HG03342 (cell line): ENCODE measurements at regions not wholly inside any gene's neighbourhood (a gene's known extent, or its start where the extent isn't known, plus 50 kb on each side); places are given as distances from the start of the nearest gene placed in this dataset.
"Not testable (repeated sequence)": the region's sequence is repeated elsewhere in the genome, so short reads cannot be mapped to it uniquely, and the experiment has no call there.

Experiments used
- ATAC-seq: cut with Tn5 transposase; IDR thresholded peaks from one replicate; pipeline ENCODE4 v1.9.1; 2021; ENCODE audit warnings: mild to moderate bottlenecking, moderate library complexity; ENCODE audit not compliant: unreplicated experiment

DNA sequence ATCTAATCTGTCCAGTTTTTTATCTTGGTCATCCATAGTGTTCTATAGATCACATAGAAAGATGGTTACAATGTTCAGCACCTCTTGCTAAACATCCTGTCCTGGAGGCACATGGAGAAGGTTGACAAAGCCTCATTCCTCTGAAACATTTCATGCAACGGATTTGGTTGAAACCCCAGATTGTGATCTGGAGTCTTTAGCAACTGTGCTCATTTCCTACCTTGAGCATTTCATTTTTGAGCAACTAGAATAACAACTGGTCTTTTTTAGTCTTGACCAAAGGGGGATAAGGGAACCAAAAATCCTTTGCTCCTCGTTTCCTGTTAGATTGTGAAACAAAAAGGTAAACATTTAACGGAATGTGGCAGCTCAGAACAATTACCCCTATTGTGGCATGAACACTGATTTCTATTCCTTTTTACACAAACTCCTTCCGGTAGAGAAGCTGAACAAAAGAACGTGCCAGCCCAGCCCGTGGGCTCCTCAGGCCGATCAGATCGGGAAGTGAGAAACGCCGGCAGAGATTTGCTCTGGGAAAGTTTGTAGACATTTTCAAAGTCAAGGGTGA is 94.7 kb upstream of the ERRFI1 start:
- ATAC-seq = no peak

GRCh38 chr1:8118736-8119135 is 92.6 kb upstream of the ERRFI1 start:
- not testable (repeated sequence) for ATAC-seq

DNA sequence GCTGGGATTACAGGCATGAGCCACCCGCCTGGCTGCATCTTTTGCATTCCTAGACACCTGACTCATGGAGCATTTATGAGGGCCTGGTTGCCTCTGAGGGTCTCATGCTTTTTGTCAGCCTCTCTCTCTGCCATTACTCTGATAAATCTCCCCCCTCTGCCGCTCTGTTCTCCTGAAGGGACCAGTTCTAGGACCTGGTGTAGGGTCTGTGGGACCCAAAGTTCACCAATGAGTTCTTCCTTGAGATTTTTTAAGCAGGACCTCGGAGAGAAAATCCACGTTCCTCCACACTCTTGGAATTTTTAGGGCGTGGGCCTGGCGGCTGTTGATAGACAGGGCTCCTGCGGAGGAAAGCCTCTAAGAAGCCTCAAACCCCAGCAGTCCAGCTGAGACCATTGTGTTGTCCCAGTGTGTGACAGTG is 91.9 kb upstream of the ERRFI1 start:
- ATAC-seq = no peak

DNA sequence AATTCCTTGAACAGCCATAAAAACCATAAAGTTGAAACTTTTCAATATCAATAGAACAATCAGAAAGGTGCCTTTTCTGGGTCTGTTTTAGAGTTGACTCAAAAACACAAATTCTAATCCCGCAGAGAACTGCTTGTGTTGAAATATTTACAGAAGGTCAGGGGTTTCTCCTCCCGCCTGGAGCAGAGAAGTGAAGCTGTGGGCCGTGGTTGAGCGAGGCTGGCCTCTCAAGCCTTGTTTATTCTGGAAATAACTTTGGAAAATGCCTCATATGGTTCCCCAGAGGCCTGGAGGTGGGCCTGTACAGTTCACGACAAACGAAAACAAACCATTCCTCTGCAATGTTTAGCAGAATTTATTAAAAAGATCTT is 90.8 kb upstream of the ERRFI1 start:
- ATAC-seq = no peak

- no peak for ATAC-seq
These were observed 89.7 kb upstream of the ERRFI1 start for GRCh38 chr1:8115769-8116167.

- ATAC-seq = no peak
These were observed 89.1 kb upstream of the ERRFI1 start for GRCh38 chr1:8115031-8115768.

DNA sequence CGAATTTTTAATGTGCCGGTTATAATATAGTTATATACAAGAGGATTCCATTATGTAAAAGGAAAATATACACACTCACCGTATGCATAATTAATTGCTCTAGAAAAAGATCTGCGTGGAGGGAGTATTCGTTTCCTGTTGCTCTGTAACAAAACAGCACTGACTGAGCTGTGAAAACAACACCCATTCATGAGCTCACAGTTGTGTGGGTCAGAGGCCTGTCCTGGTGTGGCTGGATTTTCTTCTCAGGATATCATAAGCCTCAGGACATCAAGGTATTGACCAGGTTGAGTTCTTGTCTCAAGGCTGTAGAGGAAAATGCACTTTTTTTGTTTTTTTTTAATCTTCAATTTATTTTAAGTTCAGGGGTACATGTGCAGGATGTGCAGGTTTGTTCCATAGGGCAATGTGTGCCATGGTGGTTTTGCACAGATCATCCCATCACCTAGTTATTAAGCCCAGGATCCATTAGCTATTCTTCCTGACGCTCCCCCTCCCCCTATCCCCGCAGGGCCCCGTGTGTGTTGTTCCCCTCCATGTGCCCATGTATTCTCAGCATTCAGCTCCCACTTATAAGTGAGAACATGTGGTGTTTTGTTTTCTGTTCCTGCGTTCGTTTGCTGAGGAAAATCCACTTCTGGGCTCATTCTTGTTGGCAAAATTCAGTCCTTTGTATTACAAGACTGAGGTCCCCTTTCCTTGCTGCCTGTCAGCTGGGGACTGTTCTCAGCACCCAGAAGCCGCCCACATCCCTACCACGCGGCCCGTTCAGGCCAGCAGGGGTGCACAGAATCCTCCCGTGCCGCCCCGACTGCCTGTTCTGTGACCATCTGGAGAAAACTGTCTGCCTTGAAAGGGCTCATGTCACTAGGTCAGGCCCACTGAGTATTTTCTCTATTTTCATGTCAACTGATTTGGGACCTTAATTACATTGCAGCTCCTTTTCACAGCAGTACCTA is 87.4 kb upstream of the ERRFI1 start:
- ATAC-seq = no peak

GRCh38 chr1:8112611-8113261 is 86.6 kb upstream of the ERRFI1 start:
- ATAC-seq = no peak

GRCh38 chr1:8111560-8111959 is 85.5 kb upstream of the ERRFI1 start:
- ATAC-seq = no peak

GRCh38 chr1:8109216-8109615 is 83.1 kb upstream of the ERRFI1 start:
- no peak for ATAC-seq

DNA sequence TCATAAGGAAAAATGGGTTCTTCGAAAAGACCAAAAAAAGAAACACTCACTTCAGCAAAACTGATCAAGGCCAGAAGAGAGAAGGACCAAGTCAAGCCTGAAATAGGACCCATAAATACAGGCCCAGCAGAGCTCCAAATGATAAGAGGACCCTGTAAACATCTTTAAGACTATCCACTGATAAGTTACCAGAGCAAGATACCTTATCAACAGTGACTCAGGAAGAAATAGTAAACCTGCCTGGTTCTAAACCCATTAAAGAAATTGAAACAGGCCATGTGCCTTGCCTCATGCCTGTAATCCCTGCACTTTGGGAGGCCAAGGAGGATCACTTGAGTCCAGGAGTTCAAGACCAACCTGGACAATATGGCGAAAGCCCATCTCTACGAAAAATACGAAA is 81.8 kb upstream of the ERRFI1 start:
- no peak for ATAC-seq

- ATAC-seq = no peak
These were observed 78.4 kb upstream of the ERRFI1 start for GRCh38 chr1:8104278-8105236.

GRCh38 chr1:8097908-8098307 is 71.8 kb upstream of the ERRFI1 start:
- ATAC-seq = no peak

DNA sequence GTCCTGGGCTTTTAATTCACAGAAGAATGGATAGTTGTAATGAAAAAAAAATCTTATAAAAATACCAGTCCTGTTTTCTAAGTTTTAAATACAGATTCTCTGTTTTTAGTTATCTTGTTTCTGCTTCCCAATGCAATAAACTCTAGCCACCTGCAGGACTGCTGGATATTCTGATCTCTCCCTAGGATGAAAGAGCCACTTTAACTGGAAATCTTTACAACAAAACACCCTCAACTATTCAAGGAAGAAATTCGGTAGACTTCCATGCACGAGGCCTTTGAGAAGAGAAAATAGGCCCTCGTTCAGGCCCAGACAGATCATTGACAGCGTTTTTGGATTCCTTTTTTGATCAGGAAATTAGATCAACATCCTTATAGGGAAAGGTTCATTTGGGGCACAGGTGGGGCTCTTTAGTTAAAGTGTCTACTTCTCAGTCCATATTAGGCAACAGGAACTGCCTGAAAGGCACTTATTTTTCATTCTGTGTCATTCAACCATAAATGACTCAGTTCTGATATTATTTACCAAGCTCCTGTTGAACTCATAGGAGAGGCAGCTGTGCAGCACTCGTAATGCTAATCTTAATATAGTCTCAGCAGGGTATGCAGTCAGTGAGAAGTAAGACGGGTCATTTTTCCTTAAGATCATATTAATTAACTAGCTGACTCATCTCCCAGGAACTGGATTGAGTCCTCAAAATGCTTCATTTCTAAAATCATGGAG is 71.1 kb upstream of the ERRFI1 start:
- peak; percentile 87 for ATAC-seq

- no peak for ATAC-seq
These were observed 70.2 kb upstream of the ERRFI1 start for GRCh38 chr1:8096105-8097011.

GRCh38 chr1:8095584-8095983 is 69.5 kb upstream of the ERRFI1 start:
- no peak for ATAC-seq

GRCh38 chr1:8094481-8095241 is 68.6 kb upstream of the ERRFI1 start:
- no peak for ATAC-seq
